GM18868 (cell line): ENCODE measurements at regions not wholly inside any gene's neighbourhood (a gene's known extent, or its start where the extent isn't known, plus 50 kb on each side); places are given as distances from the start of the nearest gene placed in this dataset.
"Not testable (repeated sequence)": the region's sequence is repeated elsewhere in the genome, so short reads cannot be mapped to it uniquely, and the experiment has no call there.

ENCODE experiments used
- ATAC-seq: cut with Tn5 transposase; IDR thresholded peaks from one replicate; pipeline ENCODE4 v1.9.1; 2021; ENCODE audit warnings: mild to moderate bottlenecking, moderate library complexity; ENCODE audit not compliant: unreplicated experiment

DNA sequence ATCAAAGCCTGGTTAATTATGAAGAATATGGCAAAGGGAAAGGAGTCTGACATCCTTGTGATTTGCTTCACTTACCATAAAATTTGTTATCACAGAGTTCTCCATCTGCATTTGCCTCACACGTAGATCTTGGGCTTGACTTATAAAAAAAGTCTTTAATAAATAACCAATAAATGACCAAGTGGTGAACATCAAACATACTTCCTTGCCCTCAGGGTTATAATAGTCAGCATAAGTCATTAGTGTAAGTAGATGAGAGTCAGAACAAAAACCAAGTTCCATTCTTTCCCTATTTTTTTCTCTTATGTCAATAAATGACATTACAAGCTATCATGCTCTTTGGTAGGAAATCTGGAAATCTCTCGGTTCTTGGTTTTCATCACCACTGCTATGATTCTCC, 635.4 kb upstream of the ATXN7L3B start:
- no peak for ATAC-seq

- ATAC-seq = no peak
Measured at GRCh38 chr12:73906757-73907156, 630.9 kb upstream of the ATXN7L3B start.

GRCh38 chr12:73935817-73936216, 601.8 kb upstream of the ATXN7L3B start:
- peak; percentile 49 for ATAC-seq

GRCh38 chr12:73947326-73948026, 590.2 kb upstream of the ATXN7L3B start:
- no peak for ATAC-seq

- ATAC-seq = no peak
Measured at GRCh38 chr12:73950507-73950906, 587.1 kb upstream of the ATXN7L3B start.

GRCh38 chr12:73951956-73952703, 585.5 kb upstream of the ATXN7L3B start:
- peak; percentile 41 for ATAC-seq

- no peak for ATAC-seq
Measured at GRCh38 chr12:73964641-73965040, 573.0 kb upstream of the ATXN7L3B start.

DNA sequence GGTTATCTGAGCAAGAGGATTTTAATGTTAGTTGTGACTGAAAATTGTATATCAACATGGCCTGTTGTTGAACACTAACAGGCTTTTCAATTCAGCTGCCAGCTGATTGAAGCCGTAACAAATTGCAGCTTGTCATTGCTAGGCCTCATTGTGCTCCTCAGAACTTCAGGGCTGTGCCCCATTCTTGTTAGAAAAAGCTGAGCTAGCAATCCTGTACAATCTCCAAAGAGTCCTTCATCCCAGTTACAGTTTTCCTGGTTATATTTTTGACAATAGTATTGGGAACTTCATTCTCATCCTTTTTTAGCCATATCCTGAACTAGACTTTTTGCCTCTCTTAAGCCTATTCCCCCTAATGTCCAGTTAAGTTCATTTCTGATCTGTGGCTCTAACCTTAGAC, 564.1 kb upstream of the ATXN7L3B start:
- ATAC-seq = no peak

- ATAC-seq = no peak
Measured at GRCh38 chr12:73984552-73984951, 553.1 kb upstream of the ATXN7L3B start.

DNA sequence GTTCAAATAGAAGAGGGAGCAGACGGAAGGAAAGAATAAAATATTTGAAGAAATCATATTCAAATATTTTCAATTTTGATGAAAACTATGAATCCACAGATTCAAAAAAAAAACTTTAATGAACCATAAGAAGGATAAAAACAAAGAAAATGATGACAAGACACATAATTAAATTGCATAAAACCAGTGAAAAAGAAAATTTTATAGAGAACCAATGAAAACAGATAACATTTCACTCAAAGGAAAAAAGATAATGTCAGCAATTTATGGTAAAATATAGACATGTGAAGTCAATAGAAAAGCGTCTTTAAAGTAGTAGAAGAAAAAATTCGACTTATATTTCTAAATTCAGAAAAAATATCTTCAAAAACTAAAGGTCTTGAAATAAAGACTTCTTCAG, 546.5 kb upstream of the ATXN7L3B start:
- ATAC-seq = no peak

DNA sequence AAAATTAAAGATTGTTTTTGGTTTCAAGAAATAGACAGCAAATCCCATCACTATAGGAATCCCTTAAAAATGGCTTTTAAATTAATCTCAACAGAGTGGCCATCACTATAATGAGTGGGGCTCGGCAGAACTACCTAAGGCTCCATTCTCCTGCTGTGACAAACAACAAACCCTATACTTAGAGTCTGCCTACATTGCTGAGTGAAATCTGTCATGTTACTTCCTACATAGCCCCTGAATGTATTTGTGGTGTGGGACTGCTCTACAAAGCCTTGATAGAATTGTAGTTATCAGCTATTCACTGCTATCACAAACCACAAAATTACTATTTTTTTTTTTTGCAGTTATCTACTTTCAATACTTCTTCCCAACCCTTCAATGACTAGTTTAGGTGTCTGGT, 538.7 kb upstream of the ATXN7L3B start:
- ATAC-seq = no peak

GRCh38 chr12:74015118-74015517, 522.5 kb upstream of the ATXN7L3B start:
- no peak for ATAC-seq

GRCh38 chr12:74016324-74016723, 521.3 kb upstream of the ATXN7L3B start:
- ATAC-seq = not testable (repeated sequence)

DNA sequence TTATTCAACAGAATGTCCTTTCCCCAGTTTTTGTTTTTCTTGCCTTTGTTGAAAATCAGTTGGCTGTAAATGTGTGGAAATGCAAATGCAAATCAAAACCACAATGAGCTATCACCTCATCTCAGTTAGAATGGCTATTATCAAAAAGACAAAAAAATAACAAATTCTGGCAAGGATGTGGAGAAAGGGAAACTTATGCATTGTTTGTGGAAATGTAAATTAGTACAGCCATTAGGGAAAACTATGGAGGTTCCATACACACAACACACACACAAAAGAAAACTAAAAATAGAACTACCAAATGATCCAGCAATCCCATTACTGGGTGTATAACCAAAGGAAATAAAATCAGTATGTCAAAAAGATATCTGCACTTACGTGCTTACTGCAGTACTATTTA, 518.8 kb upstream of the ATXN7L3B start:
- ATAC-seq = no peak

DNA sequence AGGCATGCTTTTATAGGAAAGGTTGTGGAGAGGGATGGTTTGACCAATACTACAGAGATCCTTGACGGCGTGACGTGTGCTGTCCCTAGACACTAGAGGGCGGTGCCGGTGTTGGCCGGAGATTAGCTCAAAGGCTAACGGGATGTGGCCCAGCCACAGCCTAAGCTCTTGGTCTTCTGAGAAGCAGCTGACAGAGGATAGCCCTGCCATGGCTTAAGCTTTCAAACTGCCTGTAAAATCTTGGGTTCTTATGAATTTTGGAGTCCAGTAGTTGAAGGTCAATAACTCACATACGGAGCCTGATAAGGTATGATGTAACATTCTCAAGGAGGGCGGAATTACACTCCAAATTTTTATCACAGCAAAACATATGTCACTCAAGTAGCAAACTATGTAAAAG, 515.7 kb upstream of the ATXN7L3B start:
- ATAC-seq = peak; percentile 100

DNA sequence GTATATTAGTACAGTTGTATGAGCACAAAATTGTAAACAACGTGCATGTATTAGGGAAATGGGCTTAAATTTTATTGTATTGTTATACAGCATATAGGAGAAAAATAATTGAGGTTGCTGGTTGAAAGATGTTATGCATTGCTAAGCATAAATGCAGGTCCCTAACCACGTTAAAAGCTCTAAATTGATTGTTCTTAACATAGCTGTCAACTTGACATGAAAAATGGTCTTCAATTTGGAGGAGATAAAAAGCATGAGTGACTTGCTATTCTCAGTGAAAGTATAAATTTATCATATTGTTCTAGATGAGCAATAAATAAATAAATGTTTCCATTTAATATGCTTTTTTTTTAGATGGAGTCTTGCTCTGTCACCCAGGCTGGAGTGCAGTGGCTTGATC, 506.6 kb upstream of the ATXN7L3B start:
- no peak for ATAC-seq

GRCh38 chr12:74033531-74033930, 504.1 kb upstream of the ATXN7L3B start:
- no peak for ATAC-seq

- ATAC-seq = not testable (repeated sequence)
Measured at GRCh38 chr12:74039138-74039537, 498.5 kb upstream of the ATXN7L3B start.

DNA sequence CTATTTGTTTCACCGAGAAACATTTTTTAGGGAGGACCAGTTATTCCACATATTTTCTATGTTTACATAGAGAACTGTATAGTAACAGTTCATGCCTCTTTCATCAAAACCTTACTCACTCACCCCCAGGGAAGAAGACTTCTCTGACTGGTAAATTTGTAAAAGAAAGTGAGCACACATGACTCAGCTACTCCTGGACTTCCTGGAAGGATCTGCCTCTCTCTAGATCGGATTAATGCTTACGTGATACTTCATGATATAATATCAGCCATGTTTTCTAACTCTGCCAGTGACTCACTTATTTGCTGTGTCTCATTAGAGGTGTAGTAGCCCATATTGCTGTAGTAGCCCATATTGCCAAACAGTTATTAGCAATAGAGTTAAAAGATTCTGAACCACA, 494.3 kb upstream of the ATXN7L3B start:
- ATAC-seq = no peak

- ATAC-seq = no peak
Measured at GRCh38 chr12:74049348-74049747, 488.3 kb upstream of the ATXN7L3B start.

DNA sequence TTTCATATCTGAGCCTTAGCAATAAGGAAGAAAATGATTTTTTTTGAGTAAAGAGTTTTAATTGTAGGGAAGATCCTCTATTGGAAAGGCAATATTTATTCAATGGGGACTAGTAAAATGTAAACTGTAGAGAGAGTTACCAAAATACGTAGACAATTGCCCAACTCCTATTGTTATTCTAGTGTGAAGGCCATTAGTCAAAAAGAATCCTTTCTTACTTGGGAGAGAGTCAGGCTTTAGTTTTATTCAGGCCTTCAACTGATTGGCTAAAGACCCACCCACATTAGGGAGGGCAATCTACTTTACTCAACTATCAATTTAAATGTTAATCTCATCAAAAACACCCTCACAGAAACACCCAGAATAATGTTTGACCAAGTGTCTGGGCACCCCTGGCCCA, 485.8 kb upstream of the ATXN7L3B start:
- no peak for ATAC-seq

GRCh38 chr12:74066476-74066875, 471.2 kb upstream of the ATXN7L3B start:
- ATAC-seq = no peak

GRCh38 chr12:74071182-74071581, 466.5 kb upstream of the ATXN7L3B start:
- ATAC-seq = no peak
